CD4-positive, alpha-beta T cell treated with Interferon gamma for 1 hour (primary cell): ENCODE measurements at regions not wholly inside any gene's neighbourhood (a gene's known extent, or its start where the extent isn't known, plus 50 kb on each side); places are given as distances from the start of the nearest gene placed in this dataset.
"Not testable (repeated sequence)": the region's sequence is repeated elsewhere in the genome, so short reads cannot be mapped to it uniquely, and the experiment has no call there.

Experiments
- DNase-seq: peaks from one replicate; pipeline ENCODE4 v3.0.0-alpha.2; 2020

DNA sequence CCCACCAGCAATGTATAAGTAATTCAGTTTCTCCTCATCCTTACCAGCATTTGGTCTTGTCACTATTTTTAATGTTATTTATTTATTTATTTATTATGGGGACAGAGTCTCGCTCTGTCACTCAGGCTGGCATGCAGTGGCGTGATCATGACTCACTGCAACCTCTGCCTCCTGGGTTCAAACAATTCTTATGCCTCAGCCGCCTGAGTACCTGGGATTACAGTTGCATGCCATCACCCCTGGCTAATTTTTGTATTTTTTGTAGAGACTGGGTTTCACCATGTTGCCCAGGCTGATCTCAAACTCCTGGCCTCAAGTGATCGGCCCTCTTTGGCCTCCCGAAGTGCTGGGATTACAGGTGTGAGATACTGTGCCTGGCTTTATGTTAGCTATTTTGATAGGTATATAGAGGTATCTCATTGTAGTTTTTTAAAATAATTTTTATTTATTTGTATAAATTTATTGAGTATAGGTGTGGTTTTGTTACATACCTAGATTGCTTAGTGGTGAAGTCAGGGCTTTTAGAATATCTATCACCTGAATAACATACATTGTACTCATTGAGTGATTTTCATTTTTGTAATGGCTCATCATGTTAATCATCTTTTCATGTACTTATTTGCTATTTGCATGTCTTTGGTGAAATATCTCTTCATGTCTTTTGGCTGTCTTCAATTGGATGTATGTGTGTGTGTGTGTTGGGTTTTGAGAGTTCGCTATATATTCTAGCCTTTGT, 53.3 kb downstream of the TANC2 start:
- DNase-seq: no peak

DNA sequence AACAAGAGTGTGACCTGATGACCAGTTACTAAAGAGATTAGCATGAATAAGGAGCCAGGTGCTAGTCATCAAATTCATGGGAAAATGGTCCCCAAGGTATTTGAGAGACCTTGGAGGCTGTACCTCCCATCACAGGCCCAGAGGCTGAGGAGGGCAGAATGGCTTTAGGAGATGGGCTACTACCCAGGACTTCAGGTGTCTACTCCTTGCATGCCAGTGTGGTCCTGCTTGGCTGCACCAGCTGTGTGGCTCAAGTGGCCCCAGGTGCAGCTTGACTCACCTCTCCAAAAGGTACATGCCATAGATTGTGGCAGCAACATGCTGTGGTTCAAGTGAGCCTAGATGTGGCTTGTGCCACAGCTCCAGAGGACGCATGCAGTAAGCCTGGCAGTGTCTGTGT, 56.5 kb downstream of the TANC2 start:
- DNase-seq: no peak

DNA sequence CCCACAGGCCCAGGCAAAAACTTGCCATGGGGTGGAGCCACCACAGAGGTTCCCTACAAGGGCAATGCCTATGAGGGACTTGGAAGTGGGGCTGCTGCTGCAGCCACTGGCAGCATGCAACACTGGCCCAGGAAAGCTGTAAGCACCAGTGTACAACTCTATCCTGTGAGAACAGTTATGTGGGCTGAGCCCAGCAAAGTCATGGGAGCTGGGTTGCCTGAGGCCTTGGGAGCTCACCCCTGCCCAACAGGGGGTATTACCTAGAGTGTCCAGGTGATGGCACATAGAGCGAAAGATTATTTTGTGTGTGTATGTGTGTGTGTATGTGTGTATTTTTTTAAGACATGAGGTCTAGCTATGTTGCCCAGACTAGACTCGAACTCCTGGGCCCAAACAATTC, 57.0 kb downstream of the TANC2 start:
- DNase-seq: no peak

DNA sequence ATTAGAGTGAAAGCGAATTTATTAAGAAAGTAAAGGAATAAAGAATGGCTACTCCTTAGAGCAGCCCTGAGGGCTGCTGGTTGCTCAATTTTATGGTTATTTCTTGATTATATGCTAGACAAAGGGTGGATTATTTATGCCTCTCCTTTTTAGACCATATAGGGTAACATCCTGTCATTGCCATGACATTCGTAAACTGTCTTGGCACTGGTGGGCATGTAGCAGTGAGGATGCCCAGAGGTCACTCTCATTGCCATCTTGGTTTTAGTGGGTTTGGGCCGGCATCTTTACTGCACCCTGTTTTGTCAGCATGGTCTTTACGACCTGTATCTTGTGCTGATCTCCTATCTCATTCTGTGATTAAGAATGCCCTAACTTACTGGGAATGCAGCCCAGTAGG, 58.2 kb downstream of the TANC2 start:
- DNase-seq: no peak

DNA sequence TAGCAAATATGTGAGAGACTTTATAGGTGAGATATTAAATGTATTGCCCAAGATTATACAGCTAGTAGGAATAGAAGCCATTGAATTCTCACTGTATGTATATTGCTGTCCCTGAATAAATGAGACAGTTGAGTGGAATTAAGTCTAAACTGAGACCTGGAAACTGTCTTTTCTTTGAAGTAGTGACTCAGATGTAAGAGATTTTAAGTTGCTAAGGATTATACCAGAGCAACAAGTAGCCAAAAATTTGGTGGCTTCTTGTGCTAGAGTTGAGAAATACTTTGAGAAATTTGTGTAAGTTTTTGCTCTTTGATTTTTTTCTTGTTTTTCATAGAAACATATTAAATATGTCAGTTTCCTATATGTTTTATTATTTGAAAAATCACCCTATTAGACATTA, 58.7 kb downstream of the TANC2 start:
- no peak for DNase-seq

DNA sequence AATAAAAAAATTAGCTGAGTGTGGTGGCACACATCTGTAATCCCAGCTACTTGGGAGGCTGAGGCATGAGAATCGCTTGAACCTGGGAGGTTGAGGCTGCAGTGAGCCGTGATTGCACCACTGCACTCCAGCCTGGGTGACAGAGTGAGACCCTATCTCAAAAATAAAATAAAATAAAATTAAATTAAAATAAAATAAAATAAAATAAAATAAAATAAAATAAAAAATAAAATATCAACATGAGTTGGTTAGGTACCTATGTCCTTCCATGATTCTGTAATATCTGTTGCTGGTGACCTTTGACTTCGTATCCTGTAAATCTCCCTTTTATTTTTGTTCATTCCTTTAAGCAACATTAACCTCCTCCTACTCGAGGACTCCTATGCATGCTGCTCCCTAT, 59.6 kb downstream of the TANC2 start:
- not testable (repeated sequence) for DNase-seq

DNA sequence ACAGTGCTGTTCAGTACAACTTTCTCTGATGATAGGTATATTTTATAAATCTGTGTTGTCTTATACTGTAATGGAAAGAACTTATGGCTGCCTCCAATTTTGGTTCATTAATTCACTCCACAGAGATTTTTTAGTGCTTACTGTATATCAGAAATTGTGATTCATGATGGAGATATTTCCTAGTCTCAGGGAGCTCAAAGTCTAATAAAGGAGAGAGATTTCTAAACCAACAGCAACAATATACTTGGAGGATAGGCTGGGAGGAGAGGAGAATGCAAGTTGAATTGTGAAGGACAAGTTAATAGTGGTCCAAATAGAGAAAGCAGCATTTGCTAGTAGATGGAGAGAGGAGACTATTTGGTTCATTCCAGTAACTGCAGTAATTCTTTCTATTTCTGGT, 63.5 kb downstream of the TANC2 start:
- no peak for DNase-seq

DNA sequence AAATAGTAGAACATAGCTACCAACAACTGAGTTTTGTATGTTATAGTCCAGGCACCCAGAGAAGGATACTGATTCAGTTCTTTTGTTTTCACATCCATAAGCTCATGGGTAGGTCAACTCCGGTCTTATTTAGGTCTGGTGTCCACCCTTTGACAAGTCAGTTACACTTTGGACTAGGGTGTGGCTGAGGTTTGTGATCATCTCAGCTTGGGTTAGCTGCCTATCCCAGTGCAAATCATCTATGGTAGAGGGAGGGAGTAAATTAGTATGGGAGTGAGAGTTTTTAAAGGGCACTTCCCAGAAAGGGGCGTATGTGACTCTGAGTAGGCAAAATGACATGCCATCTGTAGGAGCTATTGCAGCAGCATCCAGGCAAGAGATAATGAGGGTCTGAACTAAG, 66.1 kb downstream of the TANC2 start:
- no peak for DNase-seq

DNA sequence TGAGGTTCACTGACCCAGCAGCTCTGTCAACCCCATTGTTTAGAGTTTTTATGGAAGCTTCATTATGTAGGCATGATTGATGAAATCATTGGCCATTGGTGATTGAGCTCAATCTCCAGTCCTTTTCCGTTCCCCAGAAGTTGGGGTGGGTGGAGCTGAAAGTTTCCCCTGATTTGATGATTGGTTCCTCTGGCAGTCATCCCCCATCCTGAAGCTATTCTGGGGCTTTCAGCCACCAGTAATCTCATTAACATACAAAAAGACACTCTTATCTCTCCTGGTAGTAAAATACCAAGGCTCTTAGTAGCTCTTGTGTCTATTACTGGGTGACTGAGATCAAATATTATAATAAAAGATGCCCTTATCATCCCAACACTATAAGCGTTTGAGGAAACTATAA, 67.1 kb downstream of the TANC2 start:
- no peak for DNase-seq

DNA sequence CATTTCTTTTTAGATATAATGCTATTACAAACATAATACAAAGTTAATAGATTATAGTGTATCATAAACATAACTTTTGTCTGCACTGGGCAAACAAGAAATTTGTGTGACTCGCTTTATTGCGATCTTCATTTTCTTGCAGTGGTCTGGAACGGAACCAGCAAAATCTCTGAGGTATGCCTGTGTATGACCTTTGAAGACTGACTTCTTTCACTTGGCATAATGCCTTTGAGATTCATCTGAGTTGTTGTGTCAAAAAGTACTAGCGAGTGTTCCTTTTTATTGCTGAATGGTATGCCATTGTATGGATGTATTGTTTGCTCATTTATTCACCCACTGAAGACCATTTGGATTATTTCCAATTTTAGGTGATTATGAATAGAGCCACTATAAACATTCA, 69.2 kb downstream of the TANC2 start:
- no peak for DNase-seq

DNA sequence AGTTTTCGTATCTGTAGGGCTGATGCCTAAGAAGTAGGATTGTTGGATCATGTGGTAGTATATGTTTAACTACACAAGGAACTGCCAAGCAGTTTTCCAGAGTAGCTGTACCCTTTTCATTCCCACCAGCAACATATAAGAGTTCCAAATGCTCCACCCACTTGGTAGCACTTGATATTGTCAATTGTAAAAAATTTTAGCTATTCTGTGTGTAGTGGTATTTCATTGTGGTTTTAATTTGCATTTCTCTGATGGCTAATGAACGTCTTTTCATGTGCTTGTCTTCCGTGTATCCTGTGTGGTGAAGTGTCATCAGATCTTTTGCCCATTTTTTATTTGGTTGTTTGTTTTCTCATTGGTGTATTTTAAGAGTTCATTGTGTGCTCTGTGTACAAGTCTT, 69.7 kb downstream of the TANC2 start:
- no peak for DNase-seq

DNA sequence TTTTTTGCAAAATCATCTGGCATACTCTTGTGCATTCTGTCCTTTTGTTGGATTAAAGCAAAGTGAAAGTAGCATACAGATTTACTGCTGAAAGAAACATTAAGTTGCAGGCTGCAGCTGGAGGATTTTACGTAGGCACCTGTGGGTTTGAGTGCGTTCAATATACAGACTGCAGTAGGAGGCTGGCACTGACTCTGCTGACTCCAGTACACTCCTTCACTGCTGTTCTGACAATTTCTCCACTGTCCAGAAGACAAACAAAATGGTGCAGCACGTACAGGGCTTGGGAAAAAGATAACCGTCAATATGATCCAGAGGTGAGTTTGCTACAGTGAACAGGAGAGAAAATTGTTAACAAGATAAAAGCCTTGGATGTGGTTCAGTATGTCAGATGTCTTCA, 73.3 kb downstream of the TANC2 start:
- DNase-seq: no peak

DNA sequence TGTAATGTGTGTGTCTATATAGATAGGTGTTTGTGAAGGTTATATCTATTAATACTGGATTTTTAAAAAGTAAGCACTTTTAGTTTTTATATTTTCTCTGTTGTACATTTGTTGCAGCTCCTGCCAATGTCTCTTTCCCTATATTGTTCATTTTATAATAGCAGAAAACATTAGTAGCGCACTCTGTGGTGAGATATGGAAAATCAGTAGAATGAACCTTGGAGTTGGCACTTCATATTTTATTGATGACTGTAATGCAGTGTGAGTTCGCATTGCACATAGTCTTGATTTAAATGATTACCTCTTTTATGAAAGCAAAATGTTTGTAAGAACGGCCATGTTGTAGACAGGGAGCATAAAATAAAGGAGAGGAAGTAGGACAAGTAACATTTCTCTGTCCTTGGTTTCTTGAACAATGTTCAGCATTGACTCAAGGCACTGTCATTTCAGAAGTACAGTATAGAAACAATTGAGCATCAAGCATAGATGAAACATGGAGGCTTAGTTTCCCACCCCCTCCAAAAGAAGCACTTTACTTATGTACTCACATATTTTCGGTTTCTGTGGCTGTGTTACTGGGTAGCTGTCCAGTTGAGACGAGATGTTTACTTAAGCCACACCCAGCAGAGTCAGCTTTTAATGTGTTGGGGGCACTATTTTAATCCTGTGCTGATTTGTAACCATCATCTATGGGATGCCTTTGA, 74.0 kb downstream of the TANC2 start:
- DNase-seq: no peak

DNA sequence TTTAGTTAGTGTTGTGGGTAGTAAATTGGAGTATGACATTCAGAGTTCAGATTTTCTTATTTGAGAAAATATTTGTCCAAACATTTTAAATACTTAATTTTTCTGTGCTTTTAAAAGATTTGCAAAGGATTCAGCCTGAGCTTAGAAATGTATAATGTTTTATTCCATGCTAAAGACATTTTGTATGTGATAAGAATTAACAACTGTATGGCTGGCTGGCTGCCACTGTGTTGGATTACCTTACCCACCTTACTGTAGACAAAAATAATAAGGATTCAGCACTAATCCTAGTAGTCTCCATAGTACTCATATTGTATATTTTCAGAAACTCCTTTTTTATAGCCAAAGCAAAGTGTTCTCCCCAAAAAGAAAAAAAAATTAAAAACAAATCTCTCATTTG, 74.8 kb downstream of the TANC2 start:
- DNase-seq: no peak

DNA sequence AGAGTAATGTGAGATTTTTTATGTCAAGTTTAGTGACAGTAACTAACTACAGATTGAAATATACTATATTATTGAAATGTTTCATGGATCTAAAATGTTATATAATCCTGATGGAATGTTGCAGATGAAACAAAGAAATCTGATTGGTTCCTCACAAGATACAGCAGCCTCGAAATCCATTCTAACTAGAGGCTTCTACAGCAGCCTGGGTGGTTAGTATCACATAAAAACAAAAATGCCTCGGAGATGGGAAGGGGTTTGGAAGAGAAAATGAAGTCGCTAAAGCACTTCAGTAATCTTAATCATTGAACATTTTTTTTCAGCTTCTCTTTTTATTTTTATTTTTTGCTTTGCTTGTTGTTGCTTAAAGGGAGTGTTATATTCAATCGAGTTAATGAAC, 75.2 kb downstream of the TANC2 start:
- DNase-seq: no peak

DNA sequence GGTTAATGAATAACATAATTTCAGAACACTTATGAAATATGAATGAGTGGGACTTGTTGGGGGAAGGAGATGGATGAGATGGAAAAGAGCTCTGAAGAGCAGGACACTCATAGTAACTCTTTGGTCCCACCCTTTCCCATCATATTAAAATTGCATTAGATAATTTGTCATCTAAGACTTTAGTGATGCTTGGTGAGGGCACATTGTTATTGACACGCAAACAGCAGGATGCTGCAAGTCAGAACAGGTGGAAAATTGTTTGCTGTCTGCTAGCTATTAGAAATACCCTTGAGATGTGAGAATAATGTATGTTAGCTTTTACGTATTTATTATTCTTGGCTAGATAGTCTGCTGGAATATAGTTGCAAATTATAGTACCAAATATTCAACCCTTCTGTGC, 75.7 kb downstream of the TANC2 start:
- DNase-seq: no peak

DNA sequence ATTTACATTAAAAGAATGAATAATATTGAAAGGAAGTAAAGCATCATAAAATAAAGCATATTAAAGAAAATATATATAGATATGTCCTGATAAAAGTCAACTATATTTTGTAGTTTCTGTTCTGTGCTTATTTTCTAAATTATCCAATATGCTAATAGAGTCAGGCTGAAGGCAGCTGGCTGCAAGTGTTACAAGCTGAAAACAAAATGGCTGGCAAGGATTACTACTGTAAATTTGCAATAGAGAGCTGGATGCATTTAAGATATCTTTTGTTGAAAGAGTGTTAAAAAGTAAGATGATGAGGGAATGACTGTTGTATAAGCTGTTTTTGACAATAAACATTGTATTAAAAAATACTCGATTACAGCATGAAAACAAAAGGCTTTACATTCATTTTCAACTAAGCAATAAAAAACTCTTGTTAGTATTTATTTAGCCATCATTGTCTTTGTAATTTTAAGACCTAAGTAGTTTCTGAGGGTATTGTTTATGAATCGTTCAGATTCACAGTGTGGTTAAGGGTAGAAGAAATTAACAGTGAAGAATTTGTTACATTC, 76.3 kb downstream of the TANC2 start:
- no peak for DNase-seq

DNA sequence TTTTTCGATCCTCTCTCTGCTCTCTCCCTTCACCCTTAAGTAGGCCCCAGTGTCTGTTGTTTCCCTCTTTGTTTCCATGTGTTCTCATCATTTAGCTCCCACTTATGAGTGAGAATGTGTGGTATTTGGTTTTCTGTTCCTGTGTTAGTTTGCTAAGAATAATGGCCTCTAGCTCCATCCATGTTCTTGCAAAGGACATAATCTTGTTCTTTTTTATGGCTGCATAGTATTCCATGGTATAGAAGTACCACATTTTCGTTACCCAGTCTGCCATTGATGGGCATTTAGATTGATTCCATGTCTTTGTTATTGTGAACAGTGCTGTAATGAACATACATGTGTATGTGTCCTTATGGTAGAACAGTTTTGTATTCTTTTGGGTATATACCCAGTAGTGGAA, 91.5 kb downstream of the TANC2 start:
- not testable (repeated sequence) for DNase-seq

DNA sequence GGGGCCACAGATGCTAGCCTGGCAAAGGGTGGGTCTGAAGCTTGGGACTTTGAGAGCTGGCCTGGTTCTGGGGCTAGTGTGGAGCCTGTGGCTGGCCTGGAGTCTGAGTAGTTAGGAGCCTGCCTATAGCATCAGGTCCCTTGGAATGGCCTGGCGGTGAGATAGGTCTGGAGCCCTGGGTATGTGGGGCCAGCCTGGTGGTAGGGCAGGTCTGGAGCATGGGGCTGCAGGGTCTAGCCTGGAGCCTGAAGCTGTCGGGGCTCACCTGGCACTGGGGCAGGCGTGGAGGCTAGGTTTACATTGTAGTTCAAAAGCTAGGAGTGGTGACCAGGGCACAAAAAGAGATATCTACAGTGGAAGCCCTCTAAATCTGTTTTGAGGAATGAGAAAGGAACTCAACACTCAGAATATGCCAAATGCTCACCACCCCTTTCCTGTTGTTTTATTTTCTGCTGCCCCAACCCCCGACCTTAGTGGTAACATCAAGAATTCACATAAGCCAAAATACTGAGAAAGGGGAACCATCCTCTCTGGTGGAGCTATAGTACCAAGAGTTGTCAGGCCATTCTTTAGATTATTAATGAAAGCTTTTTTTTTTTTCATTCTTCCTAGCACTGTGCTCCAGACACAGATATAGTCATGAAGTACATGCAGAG, 100.3 kb downstream of the TANC2 start:
- DNase-seq: no peak

DNA sequence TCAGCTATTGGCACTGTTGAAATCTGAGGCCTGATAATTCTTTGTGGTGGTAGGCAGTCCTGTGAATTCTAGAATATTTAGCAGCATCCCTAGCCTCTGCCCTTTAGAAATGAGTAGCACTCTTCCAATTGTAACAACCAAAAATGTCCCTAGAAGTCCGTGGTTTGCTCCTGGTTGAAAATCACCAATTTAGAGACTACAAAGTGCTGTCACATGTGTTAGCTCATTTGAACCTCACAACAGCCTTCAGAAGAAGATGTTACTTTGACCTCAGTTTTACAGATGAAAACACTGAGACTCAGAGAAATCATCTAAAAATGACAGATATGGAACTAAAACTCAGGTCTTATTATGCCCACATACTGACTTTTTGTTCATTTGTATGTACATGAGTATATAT, 103.2 kb downstream of the TANC2 start:
- DNase-seq: no peak

DNA sequence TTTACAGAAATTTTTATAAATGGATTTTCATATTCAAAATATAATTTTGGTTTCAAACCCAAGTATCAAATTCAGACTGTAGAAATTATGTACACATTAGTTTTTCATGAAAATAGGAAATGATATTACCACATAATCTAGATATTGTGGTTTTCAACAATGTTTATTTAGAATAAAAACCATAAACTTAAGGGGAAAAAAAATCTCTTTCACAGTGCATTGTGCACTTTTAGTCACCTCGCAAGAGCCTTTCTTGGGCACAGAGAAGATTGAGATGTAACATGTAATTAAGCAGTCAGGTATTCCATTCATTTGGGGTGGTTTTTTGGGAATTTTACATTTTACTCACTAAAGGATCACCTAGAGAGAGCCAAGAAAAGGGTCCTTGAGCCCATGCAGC, 104.0 kb downstream of the TANC2 start:
- no peak for DNase-seq

DNA sequence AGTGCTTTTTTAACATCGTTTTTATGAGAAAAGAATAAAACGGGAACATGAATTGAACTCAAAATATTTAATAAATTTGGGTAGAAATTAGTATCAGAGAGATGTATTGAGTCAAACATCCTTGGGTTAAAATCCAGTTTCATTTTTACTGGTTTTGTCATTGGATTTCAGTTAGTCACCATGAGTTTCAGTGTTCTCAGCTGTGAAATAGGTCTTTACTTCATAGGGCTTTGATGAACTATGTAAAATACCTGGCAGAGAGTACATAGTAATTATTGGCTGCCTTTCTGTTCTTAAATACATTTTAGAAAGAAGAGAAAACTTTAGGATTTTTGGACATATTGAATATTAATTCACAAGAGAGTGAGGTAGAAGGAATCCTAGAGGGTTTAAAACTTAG, 105.8 kb downstream of the TANC2 start:
- no peak for DNase-seq

DNA sequence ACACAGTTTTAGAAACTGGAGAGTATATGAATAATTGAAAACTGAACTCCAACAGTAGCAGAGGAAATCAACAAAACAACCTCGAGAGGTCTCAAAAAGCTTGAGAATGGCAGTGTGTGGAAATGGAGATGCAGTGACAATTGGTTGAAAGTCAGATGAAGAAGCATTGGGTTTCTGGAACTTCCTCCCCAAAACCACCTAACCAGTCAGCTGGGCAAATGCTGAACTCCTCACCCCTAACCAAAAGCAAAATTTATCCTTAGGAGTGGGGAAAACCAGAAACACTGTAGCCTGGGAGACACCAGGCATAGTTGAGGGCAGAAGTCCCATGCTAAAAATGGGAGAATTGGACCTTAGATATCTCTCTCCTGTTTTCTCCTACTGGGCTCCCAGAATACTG, 109.9 kb downstream of the TANC2 start:
- DNase-seq: no peak

DNA sequence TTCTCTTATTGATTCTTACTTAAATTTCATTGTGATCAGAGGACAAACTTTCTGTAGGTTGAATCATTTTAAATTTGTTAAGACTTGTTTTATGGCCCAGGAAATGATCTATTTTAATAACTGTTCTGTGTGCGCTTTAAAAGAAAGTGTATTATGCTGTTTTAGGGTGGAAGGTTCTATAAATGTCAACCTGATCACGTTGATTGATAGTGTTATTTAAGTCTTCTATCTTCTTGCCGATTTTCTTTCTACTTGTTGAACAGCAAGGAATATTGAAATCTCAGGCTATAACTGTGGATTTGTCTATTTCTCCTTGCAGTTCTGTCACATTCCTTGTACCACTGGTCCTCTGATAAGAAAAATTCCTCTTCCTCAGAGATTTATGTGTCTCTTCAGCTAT, 112.7 kb downstream of the TANC2 start:
- no peak for DNase-seq
